ENCODE measurements at regions not wholly inside any gene's neighbourhood (a gene's known extent, or its start where the extent isn't known, plus 50 kb on each side); places are given as distances from the start of the nearest gene placed in this dataset.
"Not testable (repeated sequence)": the region's sequence is repeated elsewhere in the genome, so short reads cannot be mapped to it uniquely, and the experiment has no call there.

- DNase-seq = no peak
- no peak overlapping the region for H3K4me3 Mint-ChIP-seq
- no peak overlapping the region for H3K27ac Mint-ChIP-seq
Measured at GRCh38 chr2:84194949-84195644, 264.0 kb downstream of the SUCLG1 start.

GRCh38 chr2:84194181-84194580, 264.9 kb downstream of the SUCLG1 start:
- H3K4me3 Mint-ChIP-seq = no peak overlapping the region
- no peaks in the 10 kb centered on the region for H3K36me3 Mint-ChIP-seq
- no peak for DNase-seq
- no peak overlapping the region for H3K27ac Mint-ChIP-seq
- no peaks in the 10 kb centered on the region for H3K4me1 Mint-ChIP-seq
- peaks cover 0 to 3% (median 0%) of the 10 kb centered on the region in 3 donors for H3K27me3 Mint-ChIP-seq (ENCODE audit: low read depth in 3 of 3)
- peaks cover 0 to 2% (median 0%) of the 10 kb centered on the region in 6 donors for H3K9me3 Mint-ChIP-seq

More at GRCh38 chr2:84194949-84195644, 264.0 kb downstream of the SUCLG1 start:
- H3K9me3 Mint-ChIP-seq = peaks cover 0 to 7% (median 4%) of the 10 kb centered on the region in 6 donors
- peaks cover 1 to 3% (median 2%) of the 10 kb centered on the region in 3 donors for H3K27me3 Mint-ChIP-seq (ENCODE audit: low read depth in 3 of 3)
- H3K4me1 Mint-ChIP-seq = peaks cover 7 to 9% of the 10 kb centered on the region in 2 donors
- peaks cover 0 to 4% (median 0%) of the 10 kb centered on the region in 3 donors for H3K36me3 Mint-ChIP-seq

- Mint-ChIP-seq H3K4me1 (no peaks in the 10 kb centered on the region), H3K36me3 (no peaks in the 10 kb centered on the region), H3K4me3 (no peak overlapping the region), H3K27me3 (ENCODE audit: low read depth in 3 of 3) (peaks cover 0 to 8% (median 6%) of the 10 kb centered on the region in 3 donors), H3K9me3 (peaks cover 0 to 4% (median 0%) of the 10 kb centered on the region in 6 donors), H3K27ac (no peak overlapping the region)
- DNase-seq = no peak
Measured at GRCh38 chr2:84187258-84187657, 271.8 kb downstream of the SUCLG1 start.

- no peak for DNase-seq
- no peak overlapping the region for H3K27ac Mint-ChIP-seq
- peaks cover 15 to 17% of the 10 kb centered on the region in 2 donors for H3K4me1 Mint-ChIP-seq
- no peaks in the 10 kb centered on the region for H3K36me3 Mint-ChIP-seq
- H3K9me3 Mint-ChIP-seq = peaks cover 0 to 6% (median 0%) of the 10 kb centered on the region in 6 donors
- peaks cover 3 to 10% (median 8%) of the 10 kb centered on the region in 3 donors for H3K27me3 Mint-ChIP-seq (ENCODE audit: low read depth in 3 of 3)
- no peak overlapping the region for H3K4me3 Mint-ChIP-seq
Measured at GRCh38 chr2:84181927-84182326, 277.2 kb downstream of the SUCLG1 start.

- Mint-ChIP-seq H3K36me3 (no peaks in the 10 kb centered on the region), H3K4me1 (peaks cover 15 to 17% of the 10 kb centered on the region in 2 donors), H3K27me3 (ENCODE audit: low read depth in 3 of 3) (peaks cover 0 to 12% (median 6%) of the 10 kb centered on the region in 3 donors), H3K4me3 (no peak overlapping the region), H3K27ac (no peak overlapping the region), H3K9me3 (peaks cover 0 to 6% (median 0%) of the 10 kb centered on the region in 6 donors)
- no peak for DNase-seq
Measured at GRCh38 chr2:84177733-84178132, 281.3 kb downstream of the SUCLG1 start.

GRCh38 chr2:84175970-84176369, 283.1 kb downstream of the SUCLG1 start:
- Mint-ChIP-seq H3K9me3 (peaks cover 0 to 5% (median 0%) of the 10 kb centered on the region in 6 donors), H3K27me3 (ENCODE audit: low read depth in 3 of 3) (peaks cover 3 to 9% (median 6%) of the 10 kb centered on the region in 3 donors), H3K4me3 (no peak overlapping the region), H3K4me1 (peaks cover 15 to 17% of the 10 kb centered on the region in 2 donors), H3K27ac (no peak overlapping the region), H3K36me3 (no peaks in the 10 kb centered on the region)
- no peak for DNase-seq

- H3K9me3 Mint-ChIP-seq = peaks cover 0 to 5% (median 0%) of the 10 kb centered on the region in 6 donors
- DNase-seq = no peak
- H3K4me1 Mint-ChIP-seq = peaks cover 15 to 17% of the 10 kb centered on the region in 2 donors
- no peaks in the 10 kb centered on the region for H3K36me3 Mint-ChIP-seq
- peaks cover 3 to 9% (median 8%) of the 10 kb centered on the region in 3 donors for H3K27me3 Mint-ChIP-seq (ENCODE audit: low read depth in 3 of 3)
- H3K4me3 Mint-ChIP-seq = no peak overlapping the region
- H3K27ac Mint-ChIP-seq = no peak overlapping the region
Measured at GRCh38 chr2:84175340-84175739, 283.7 kb downstream of the SUCLG1 start.

- Mint-ChIP-seq H3K9me3 (peaks cover 0 to 8% (median 0%) of the 10 kb centered on the region in 6 donors), H3K4me3 (no peak overlapping the region), H3K27ac (no peak overlapping the region), H3K36me3 (peaks cover 0 to 5% (median 0%) of the 10 kb centered on the region in 3 donors), H3K4me1 (no peaks in the 10 kb centered on the region), H3K27me3 (ENCODE audit: low read depth in 3 of 3) (peaks cover 3 to 5% (median 5%) of the 10 kb centered on the region in 3 donors)
- no peak for DNase-seq
Measured at GRCh38 chr2:84173041-84173440, 286.0 kb downstream of the SUCLG1 start.

GRCh38 chr2:84170979-84171378, 288.1 kb downstream of the SUCLG1 start:
- H3K4me1 Mint-ChIP-seq = no peaks in the 10 kb centered on the region
- peaks cover 0 to 9% (median under 1%) of the 10 kb centered on the region in 6 donors for H3K9me3 Mint-ChIP-seq
- no peak overlapping the region for H3K4me3 Mint-ChIP-seq
- H3K27me3 Mint-ChIP-seq (ENCODE audit: low read depth in 3 of 3) = peaks cover 3 to 7% (median 4%) of the 10 kb centered on the region in 3 donors
- H3K27ac Mint-ChIP-seq = no peak overlapping the region
- no peak for DNase-seq
- peaks cover 0 to 5% (median 0%) of the 10 kb centered on the region in 3 donors for H3K36me3 Mint-ChIP-seq

GRCh38 chr2:84169871-84170270, 289.2 kb downstream of the SUCLG1 start:
- no peak for DNase-seq
- Mint-ChIP-seq H3K4me1 (no peaks in the 10 kb centered on the region), H3K27me3 (ENCODE audit: low read depth in 3 of 3) (peaks cover 3 to 7% (median 4%) of the 10 kb centered on the region in 3 donors), H3K27ac (no peak overlapping the region), H3K4me3 (no peak overlapping the region), H3K9me3 (peaks cover 0 to 9% (median under 1%) of the 10 kb centered on the region in 6 donors), H3K36me3 (peaks cover 0 to 5% (median 0%) of the 10 kb centered on the region in 3 donors)

GRCh38 chr2:84168552-84168951, 290.5 kb downstream of the SUCLG1 start:
- H3K4me3 Mint-ChIP-seq; H3K4me1 Mint-ChIP-seq; H3K9me3 Mint-ChIP-seq; DNase-seq; H3K27me3 Mint-ChIP-seq (ENCODE audit: low read depth in 3 of 3); H3K36me3 Mint-ChIP-seq; H3K27ac Mint-ChIP-seq: not testable (repeated sequence)

GRCh38 chr2:84165256-84165655, 293.8 kb downstream of the SUCLG1 start:
- H3K27ac Mint-ChIP-seq = no peak overlapping the region
- no peaks in the 10 kb centered on the region for H3K4me1 Mint-ChIP-seq
- H3K36me3 Mint-ChIP-seq = peaks cover 0 to 10% (median 0%) of the 10 kb centered on the region in 3 donors
- peaks cover 4 to 13% (median 9%) of the 10 kb centered on the region in 3 donors for H3K27me3 Mint-ChIP-seq (ENCODE audit: low read depth in 3 of 3)
- no peak for DNase-seq
- H3K4me3 Mint-ChIP-seq = no peak overlapping the region
- H3K9me3 Mint-ChIP-seq = peaks cover 0 to 5% (median 2%) of the 10 kb centered on the region in 6 donors

- peaks cover 0 to 5% (median 0%) of the 10 kb centered on the region in 3 donors for H3K36me3 Mint-ChIP-seq
- peaks cover 0 to 2% (median 0%) of the 10 kb centered on the region in 6 donors for H3K9me3 Mint-ChIP-seq
- DNase-seq = no peak
- no peak overlapping the region for H3K27ac Mint-ChIP-seq
- no peak overlapping the region for H3K4me3 Mint-ChIP-seq
- H3K27me3 Mint-ChIP-seq (ENCODE audit: low read depth in 3 of 3) = peaks cover 4 to 14% (median 8%) of the 10 kb centered on the region in 3 donors
- no peaks in the 10 kb centered on the region for H3K4me1 Mint-ChIP-seq
Measured at GRCh38 chr2:84160453-84160852, 298.6 kb downstream of the SUCLG1 start.

GRCh38 chr2:84158605-84159004, 300.5 kb downstream of the SUCLG1 start:
- no peak overlapping the region for H3K27ac Mint-ChIP-seq
- peaks cover 0 to 2% (median 0%) of the 10 kb centered on the region in 6 donors for H3K9me3 Mint-ChIP-seq
- peaks cover 0 to 5% (median 0%) of the 10 kb centered on the region in 3 donors for H3K36me3 Mint-ChIP-seq
- H3K4me3 Mint-ChIP-seq = no peak overlapping the region
- H3K27me3 Mint-ChIP-seq (ENCODE audit: low read depth in 3 of 3) = peaks cover 4 to 14% (median 8%) of the 10 kb centered on the region in 3 donors
- no peaks in the 10 kb centered on the region for H3K4me1 Mint-ChIP-seq
- DNase-seq = no peak
